ENCODE measurements at regions not wholly inside any gene's neighbourhood (a gene's known extent, or its start where the extent isn't known, plus 50 kb on each side); places are given as distances from the start of the nearest gene placed in this dataset.
A peak's percentile ranks its signal among the peaks of the same experiment; 100 is the strongest.

DNA sequence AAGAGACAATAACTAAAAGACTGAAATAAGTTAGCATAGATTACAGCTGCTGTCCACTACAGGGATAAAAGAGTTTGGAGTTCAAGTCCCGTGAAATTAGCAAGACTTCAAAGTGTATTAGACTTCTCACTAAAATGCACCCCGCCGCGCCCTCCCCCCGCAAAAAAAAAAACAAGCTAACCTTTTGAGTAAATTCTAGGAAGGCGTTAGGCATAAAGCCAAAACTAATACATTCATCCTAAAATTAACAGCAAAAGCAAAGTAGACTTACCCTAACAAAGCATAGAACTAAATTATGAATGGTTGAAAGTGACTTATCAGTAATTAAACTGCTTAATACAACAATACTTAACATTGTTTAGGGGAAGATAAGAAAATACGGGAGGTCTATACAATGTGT, 581.0 kb upstream of the CHORDC1 start:
- DNase-seq, result no peak

DNA sequence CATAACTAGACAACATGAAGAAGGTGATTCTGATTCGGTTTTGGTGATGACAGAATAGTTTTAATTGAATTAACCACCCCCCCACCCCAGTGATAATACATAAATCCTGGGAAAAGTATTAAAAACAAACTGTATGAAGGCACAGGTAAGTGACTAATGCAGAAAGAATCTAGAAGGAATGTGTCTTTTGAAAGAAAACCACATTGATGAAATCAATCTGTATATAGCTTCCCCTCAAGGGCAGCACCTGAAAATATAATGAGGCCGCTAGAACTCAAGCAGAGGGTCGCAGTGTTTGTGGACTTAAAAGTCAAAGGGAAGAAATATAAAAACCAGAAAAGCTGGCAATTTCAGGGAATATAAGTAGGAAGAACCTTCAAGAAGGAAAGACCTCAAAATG, 580.5 kb upstream of the CHORDC1 start:
- no peak for DNase-seq

DNA sequence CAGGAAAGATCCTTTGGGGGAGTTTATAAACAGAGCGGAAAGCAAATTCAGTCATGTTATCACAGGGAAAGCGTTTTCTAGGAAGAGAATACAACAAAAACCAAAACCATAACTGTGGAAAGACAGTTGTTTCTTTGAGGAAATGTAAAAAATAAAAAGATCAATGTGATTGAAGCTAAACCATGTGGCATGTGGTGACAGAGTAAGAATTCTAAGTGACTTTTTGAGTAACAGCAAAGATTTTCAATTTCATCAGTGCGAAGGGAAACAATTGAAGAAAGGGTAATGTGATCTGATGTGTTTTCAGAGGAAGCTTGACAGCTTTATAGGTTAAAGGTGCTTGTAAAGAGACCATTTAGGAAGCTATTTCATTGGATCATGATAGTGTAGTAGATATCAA, 575.9 kb upstream of the CHORDC1 start:
- DNase-seq, result no peak

DNA sequence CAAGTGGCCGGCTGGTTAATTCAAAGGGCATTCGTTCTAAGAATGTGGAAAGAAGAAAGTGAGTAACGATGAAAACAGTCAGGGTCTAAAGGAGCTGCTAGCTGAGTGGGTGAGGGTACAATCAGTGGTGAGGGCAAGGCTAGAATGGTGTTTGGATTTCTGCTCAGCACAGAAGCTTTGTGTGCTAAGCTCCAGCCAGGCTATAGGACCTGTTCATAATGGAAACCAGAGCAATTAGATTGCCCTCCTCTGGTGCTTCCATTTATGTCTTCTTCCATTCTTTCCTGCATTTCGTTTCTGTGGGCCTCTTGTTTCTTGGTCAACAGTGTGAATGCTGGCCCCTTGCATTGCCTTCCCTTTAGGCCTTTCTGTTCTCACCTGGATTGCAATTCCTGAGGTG, 572.9 kb upstream of the CHORDC1 start:
- no peak for DNase-seq

DNA sequence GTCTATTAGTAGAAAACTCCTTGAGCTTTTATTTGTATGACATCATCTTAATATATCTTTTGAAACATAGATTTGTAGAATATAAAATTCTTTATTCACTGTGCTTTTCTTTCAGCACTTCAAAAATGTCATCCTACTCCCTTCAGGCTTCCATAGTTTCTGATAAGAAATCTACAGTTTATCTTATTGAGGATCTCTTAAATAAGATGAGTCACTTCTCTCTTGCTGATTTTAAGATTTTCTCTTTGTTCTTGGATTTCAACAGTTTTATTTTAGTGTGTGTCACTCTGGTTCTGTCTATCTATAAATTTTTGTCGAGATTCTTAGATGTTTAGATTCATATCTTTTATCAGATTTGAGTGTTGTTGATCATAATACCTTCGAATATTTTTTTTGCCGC, 566.1 kb upstream of the CHORDC1 start:
- DNase-seq, result no peak

DNA sequence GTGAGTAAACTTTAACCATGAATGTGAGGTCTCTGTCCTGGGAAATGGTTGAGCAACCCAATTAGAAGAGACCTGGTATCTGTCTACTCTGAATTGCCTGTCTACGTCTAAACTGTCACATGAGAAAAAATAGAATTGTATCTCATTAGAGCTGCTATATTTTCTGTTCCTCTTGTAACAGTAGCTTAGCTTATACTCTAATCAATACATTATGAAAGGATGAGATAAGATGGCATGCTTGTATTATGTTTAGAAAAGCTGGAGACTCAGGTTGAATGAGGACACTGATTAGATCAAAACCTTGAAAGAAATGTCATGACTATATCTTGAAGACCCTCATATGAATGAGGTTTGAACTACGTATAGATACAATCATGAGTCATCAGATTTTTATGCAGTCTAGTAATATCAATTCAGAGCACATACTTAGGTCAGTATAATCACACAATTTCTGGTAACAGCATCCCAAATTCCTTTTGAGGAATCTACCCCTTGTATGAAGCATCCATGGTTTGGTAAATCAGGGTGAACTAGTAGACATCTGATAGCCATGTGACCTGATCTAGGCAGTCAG, 561.5 kb upstream of the CHORDC1 start:
- no peak for DNase-seq

DNA sequence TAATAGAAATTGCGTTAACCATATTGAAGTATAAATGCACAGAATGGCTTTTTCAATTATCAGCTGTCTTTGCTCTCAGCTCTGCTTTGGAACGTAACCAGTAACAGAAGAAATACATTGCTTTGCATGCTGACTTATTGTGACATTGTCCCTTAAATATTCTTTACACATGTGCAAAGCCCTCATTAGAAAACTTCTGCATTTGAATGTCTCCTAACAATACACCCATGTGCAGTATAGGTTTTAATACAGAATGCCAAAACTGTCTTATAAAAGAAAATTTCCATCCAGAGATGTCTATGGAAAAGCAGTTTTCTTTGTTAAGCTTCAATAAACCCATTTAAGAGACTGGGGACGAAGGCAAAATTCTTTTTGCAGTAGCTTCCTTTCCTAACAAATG, 560.3 kb upstream of the CHORDC1 start:
- DNase-seq, result no peak

DNA sequence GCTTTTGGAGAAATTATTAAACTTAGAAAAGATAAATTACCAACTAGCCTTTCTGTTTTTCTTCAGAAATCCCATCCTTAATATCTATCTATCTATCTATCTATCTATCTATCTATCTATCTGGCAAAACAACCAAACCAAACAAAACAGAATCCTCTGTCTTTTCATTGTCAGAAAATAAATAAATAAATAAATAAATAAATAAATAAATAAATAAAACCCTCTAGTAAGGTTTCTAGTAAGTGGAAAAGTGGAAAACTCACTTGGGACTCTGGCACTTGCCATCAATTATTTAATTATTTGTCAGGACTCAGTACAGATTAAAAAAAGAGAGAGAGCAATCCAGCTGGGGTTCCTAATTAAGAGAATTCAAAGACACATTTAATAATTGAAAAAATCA, 556.2 kb upstream of the CHORDC1 start:
- no peak for DNase-seq

DNA sequence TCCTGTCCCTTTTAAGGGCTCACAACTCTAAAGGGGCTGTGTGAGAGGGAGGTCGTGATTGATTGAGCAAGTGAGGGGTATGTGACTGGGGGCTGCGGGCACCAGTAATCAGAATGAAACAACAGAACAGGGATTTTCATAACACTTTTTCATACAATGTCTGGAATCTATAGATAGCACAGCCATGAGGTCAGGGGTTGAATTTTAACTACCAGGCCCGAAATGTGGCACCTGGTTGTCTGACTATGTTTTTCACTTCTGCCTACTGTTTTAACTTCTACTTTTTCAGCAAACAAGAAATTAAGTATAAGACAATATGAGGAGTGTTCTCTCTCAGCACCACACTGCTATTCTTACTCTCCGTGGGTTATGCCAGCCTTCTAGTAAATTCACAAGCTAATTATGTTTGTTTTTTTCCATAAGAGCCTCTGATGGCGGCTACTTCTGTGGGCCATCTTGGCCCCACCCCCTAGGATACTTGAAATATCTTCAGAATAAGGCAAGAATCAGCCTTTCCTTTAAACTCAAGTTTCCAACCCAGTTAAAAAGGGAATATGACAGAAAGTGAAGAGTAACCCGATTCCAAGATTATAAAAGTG, 552.8 kb upstream of the CHORDC1 start:
- DNase-seq, result no peak

DNA sequence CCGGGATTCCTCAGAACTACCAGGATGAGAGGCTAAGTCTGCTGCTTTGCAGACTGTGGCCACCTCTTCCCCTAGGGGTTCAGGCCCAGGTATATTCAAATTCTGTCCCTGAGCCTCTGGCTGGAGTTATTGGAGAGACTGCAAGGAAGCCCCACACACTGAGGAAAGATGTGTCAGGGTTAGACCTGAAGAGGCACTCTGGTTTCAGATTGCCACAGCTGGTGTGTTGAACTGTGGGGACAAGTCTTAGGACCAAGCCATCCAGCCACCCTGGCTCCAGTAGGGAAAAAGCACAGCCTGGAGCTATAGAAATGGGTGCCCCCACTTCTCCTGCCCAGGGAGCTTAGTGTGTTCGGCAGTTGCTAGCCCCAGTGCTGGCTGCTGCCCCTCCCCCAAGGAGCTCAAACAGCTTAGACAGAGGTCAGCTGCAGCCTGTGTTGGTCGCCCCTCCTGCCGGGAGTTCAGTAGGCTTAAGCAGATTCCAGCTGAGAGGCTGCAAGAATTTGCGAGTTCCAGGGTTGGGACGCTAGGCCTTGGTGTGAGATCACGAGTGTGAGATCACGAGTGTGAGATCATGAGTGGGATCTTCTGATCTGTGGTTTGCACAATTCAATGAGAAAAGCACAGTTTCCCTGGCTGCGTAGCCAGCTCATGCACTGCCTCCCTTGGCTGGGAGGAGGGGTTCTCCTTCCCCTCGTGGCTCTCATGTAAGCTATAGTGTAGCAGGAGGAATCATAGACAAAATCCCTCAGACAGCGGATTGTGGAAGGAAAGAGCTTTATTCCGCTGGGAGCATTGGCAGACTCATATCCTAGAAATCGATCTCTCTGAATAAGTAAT, 552.1 kb upstream of the CHORDC1 start:
- DNase-seq, result no peak

DNA sequence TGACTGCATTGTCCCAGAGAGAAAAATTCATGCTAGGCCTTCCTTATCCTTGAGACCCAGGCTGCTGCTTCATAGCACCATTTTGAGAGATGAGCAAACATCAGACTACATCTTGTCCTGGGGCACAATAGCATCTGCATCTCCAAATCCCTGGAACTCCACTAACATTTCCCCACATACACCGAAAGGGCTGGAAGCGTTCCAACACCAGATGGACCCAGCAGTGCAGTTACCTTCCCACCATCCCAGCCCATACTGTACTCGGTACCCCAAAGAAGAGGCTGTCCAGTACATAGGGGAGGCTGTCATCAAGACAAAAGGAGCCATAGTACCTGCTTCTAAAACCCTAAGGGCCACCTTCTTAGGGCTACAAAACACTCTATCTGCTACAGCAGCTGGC, 547.2 kb upstream of the CHORDC1 start:
- no peak for DNase-seq

DNA sequence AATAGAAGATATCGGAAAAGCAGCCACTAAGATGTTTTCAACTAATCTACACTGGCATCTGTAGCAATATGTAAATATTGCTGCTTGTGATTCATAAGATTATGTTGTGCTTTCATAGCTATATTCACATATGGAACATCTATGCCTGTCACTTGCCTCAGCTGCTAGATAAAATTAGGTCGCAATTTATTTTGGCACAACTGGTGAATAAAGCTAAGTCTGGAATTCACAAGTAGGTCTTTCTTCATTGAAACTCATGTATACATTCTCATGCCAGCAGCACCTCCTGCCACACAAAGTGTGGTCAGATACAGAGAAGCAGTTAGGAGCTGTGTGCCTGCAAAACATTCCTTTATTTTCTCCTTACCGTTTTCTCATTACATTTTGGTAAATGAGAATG, 543.3 kb upstream of the CHORDC1 start:
- DNase-seq, result no peak

DNA sequence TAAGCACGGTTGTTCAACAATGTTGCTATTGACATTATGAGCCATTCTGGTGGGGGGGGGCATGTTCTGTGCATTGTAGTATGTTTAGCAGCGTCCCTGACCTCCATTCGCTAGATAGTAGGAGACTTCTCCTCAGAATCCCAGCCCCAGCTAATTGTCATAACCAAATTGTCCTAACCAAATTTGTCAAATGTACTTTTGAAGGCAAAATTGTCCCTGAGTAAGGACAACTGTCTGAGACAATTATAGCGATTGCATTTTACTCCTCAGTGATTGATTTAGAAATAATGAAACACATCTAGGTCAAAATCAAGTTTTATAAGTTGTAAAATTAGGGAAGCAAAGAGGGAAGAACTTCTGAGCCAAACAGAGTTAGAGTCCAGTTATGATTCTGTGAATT, 541.8 kb upstream of the CHORDC1 start:
- no peak for DNase-seq

DNA sequence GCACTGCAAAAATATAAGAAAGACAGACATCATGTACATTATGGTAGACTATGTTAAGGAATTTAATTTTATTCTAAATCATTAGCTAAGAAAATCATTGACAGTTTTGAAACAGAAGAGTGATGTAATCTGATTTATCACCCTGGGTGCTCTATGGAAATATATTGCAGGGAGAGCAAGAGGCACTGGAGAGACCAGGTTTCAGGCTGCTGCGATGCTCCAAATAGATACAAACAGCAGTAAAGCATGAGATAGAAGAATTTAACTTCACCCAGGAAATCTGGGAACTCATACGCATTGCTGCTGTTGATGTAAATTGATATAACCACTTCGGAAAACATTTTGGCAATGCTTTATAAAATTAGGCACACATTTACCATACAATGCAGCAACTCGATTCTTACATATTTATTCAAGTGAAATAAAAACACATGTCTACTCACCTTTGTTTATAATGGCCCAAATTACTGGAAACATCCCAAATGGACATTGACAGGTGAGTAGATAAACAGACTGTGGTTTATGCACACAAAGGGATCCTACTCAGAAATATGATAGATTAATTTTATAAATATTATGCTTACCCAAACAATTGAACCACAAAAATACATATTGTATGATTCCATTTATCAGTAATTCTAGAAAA, 535.1 kb upstream of the CHORDC1 start:
- peak; percentile 68 for DNase-seq

DNA sequence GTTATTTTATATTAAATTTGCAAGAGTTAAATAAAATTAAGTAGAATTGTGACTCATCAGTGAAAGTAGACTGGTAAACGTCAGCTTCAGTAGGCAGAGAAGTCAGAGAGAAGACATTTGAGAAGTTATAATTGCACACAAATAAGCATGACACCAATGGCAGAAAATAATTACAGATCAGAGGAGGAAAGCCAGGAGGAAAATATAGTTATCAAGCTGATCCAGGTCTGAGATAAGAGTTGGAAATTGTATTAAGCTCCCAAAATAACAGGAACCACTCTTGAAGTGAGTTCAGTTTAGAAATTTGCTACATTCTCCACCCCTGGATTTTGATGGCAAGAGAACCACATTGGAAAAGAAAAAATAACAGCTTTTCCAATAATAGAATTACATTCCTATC, 533.8 kb upstream of the CHORDC1 start:
- no peak for DNase-seq

DNA sequence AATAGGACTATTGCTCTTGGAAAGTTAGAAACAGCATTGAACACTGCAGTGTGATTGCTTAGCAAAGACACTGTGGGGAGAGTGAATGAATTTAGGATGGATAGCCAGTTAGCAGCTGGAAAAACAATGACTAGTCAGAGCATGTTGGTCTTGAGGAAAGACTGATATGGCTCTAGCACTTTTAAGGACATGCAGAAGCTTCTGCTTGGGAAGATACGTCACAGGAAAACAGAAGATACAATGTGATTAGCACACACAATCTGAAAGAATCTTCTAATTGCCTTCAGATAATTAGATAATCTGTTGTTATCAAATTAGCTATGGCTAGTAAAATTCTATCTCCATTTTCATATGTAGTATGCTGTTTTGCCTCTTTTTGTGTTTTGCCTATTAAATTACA, 530.7 kb upstream of the CHORDC1 start:
- DNase-seq, result no peak

DNA sequence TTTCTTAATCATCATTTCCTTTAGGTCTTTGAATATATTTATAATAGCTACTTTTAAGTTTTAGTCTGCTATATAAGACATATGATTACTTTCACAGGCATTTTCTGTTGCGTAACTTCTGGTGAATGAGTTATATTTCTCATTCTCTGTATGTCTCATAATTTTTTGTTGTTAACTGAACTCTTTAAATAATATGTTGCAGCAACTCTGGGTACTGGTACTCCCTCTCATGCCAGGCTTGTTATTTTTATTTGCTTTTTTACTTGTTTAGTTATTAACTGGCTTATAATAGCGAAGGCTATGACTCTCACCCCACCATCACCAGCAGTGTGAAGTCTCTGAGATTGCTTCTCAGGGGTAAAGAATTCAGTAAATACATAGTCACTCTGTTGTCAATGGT, 524.2 kb upstream of the CHORDC1 start:
- DNase-seq, result no peak

DNA sequence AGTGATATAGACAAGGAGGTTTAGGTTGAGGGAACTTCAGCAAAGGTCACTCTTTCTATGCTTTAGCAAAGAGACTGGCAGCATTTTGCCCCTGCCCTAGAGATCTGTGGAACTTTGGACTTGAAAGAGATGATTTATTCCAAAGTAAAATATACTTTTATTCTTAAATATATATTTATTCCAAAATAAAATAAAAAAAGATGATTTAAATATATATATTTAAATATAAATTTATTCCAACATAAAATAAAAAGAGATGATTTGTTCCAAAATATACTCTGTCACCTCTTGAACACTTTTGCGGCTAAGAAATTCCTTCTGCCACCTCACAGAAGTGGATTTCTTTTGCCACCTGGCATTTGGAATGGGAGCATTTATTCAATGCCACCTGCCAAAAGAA, 521.3 kb upstream of the CHORDC1 start:
- no peak for DNase-seq

DNA sequence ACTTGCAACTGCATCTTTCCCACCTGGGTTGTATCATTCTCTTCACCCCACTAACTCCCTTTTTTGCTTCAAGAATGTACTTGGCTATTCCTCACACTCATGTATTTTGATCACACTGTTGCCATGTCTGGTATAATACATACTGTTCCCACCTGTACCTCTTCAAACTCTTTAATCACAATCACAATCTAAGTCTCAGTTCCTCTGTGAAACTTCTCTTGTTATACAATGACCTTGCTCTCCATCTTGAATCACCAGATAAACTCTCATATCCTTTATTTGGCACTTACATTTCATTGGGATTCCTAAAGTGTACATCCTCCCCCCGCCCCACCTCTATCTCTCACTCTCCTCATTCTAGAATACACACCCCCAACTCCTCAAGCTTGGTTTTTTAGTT, 516.0 kb upstream of the CHORDC1 start:
- no peak for DNase-seq

DNA sequence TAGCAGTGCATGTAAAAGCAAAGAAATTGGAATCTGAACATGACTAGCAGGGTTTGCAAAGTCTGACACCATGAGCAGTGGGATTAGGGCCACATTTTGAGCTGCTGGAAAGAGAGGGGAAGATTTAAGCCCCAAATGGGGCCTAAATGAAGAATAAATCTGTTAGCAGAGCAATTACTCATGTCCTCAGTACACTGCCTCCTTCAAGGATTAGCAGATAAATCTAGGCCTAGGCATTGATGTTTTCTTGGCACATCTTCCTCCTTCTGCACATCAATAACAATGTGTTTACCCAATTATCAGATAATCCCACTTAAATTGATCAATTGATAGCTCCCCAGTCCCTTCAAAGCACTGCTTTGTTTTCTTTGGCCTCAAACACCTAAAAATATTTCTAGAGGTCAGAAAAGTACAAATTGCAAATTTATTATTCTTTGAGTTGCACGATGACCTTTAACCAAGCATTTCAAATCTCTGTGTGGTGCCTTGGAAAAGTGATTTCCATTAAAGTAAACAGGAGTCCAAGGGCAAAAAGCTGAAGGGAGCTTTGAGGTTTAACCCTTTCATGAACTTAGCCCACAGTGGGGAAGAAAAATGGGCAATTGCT, 514.7 kb upstream of the CHORDC1 start:
- no peak for DNase-seq

DNA sequence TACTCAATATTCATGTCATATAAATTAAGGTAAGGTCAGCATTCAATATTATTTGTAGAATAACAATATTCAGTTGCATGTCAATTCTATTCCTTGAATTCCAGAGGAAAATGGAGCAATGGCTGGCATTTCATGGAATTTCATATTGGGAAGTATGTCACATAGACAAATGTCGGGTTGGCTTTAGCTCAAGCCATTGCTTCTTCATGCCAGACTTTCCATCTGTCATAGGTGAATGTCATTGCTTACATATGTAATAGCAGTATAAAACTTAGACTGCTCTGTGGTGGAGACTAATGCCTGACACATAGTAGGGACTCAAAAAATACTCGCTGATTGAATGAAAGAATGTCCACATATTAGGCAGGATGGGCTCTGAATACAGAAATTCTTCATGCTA, 509.6 kb upstream of the CHORDC1 start:
- DNase-seq, result no peak

DNA sequence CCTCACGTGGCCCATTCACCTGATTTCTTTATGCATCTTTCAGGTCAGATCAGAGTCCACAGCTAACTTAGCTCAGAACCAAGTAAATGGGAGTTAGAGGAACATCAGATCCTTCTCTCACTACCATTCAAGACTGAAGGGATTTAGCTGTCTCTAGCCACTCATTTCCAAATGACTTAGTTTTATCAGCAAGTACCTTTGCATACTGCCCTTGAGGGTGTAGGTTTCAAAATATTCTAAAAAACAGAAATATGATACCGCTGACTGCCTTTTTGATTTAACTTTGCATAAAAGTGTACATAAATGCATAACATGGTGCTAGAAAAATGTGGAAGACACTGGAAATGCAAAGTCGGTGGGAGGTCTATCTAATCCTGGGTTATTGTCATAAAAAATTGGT, 500.6 kb upstream of the CHORDC1 start:
- no peak for DNase-seq

DNA sequence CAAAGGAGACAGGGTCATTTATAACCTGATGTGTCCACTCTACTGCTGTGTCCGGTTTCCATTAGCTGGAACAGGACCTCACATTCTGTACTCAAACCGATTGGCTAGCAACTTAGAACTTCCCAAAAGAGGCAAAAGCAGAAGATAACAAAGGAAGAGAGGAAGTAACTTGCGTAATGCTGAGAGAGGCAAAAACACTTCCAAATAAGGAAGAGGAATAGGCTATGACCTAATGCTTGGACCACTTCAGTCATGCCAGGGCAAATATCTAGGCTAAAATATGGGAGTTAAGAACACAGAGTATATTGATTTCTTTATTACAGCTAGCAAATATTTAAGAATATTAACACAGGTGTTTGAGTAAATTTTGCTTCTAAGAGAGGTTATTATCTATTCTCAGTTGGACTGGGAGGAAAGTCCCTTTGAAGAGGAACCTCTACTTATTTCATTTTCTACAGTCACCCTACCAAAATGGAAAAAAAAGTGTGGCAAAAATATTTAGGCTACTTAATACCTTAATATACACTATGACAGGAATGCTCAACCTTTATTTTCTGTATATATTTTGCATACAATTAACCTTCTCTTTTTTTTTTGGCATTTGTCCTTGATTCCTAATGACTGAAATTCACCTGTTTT, 499.8 kb upstream of the CHORDC1 start:
- no peak for DNase-seq
